ENCODE measurements at regions not wholly inside any gene's neighbourhood (a gene's known extent, or its start where the extent isn't known, plus 50 kb on each side); places are given as distances from the start of the nearest gene placed in this dataset.
"Not testable (repeated sequence)": the region's sequence is repeated elsewhere in the genome, so short reads cannot be mapped to it uniquely, and the experiment has no call there.

GRCh38 chr7:52257890-52258289 is 777.5 kb upstream of the POM121L12 start:
- no peak for DNase-seq (ENCODE audit: low read depth)

DNA sequence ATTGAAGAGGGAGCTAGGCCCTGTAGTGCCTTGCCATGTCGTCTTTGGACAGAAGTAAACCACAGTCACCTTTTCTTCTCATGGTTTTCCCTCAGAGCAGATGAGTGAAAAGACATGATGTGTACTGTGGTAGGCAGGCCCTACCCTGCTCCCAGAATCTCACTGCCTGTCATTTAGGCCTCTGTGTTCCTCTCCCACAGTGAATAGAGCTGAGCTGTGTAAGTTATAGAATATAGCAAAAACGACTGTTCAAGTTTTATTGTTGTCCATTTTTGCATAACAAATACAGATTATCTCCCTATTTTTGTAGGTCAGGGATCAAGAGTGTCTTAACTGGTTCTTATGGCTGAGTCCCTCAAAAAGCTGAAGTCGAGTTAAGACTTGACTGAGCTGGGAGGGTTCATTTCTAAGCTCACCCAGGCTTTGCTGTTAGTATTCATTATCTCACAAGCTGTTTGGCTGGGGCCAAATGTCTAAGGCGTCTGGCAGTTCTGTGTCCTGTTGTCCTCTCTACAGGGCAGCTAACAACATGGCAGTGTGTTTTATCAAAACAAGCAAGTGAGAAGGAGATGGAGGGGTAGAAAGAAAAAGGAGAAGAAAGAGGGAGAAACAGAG is 780.9 kb upstream of the POM121L12 start:
- DNase-seq (ENCODE audit: low read depth), result no peak

DNA sequence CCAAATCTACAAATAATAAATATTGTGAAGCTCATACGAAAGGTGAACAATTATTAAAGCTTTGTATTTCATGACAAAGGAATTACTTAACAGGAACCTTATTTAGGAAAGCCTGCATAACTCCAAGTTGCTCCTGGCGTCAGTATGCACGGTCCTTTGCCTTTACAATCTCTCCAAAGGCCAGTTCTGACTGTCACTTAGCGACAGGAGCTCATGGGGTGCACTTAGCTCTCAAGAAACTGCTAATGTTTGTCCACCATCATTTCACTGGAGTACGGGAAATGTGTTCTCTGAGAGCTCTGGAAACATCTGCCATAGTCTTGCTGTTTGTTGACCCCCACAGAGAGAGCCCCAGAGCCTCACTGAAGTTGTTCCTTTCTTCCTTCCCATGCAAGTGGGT is 781.5 kb upstream of the POM121L12 start:
- DNase-seq (ENCODE audit: low read depth), result no peak

- no peak for DNase-seq (ENCODE audit: low read depth)
Observed at GRCh38 chr7:52249741-52250140, 785.7 kb upstream of the POM121L12 start.

DNA sequence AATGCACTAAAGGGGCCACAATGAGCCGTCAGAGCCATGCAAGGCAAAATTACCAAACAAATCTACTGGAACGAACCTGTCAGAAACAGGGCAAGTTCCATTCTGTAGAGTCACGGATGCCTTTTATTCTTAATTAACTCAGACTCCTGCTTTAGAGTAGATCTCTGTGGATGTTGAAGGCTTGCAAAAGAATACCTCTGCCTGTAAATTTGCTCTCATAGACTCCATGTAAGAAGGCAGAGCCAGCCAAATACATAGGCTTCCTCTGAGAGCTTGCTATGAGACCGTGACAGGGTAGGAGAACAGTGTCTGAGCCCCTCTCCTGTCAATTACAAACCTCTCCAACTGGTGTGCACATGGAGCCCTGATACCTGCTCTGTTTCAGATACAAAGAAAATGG is 787.9 kb upstream of the POM121L12 start:
- no peak for DNase-seq (ENCODE audit: low read depth)

- no peak for DNase-seq (ENCODE audit: low read depth)
Observed at GRCh38 chr7:52243685-52244084, 791.7 kb upstream of the POM121L12 start.

- no peak for DNase-seq (ENCODE audit: low read depth)
Observed at GRCh38 chr7:52233248-52233647, 802.2 kb upstream of the POM121L12 start.

- no peak for DNase-seq (ENCODE audit: low read depth)
Observed at GRCh38 chr7:52211930-52212329, 823.5 kb upstream of the POM121L12 start.

- DNase-seq (ENCODE audit: low read depth), result no peak
Observed at GRCh38 chr7:52209614-52210013, 825.8 kb upstream of the POM121L12 start.

DNA sequence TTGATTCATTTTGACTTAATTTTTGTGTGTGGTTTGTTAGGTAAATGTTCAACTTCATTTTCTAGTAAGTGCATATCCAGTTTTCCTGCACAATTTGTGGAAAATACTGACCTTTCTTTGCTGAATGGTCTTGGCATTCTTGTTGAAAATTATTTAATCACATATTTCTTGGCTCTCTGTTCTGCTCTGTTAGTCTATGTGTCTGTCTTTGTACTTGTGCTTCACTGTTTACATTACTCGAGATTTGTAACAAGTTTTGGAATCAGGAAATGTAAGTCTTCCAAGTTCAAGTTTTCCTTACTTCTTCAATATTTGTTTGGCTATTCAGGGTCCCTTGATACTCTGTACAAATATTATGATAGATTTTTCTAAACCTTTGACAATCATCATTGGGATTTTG is 838.2 kb upstream of the POM121L12 start:
- no peak for DNase-seq (ENCODE audit: low read depth)

- DNase-seq (ENCODE audit: low read depth), result no peak
Observed at GRCh38 chr7:52195664-52196063, 839.8 kb upstream of the POM121L12 start.

DNA sequence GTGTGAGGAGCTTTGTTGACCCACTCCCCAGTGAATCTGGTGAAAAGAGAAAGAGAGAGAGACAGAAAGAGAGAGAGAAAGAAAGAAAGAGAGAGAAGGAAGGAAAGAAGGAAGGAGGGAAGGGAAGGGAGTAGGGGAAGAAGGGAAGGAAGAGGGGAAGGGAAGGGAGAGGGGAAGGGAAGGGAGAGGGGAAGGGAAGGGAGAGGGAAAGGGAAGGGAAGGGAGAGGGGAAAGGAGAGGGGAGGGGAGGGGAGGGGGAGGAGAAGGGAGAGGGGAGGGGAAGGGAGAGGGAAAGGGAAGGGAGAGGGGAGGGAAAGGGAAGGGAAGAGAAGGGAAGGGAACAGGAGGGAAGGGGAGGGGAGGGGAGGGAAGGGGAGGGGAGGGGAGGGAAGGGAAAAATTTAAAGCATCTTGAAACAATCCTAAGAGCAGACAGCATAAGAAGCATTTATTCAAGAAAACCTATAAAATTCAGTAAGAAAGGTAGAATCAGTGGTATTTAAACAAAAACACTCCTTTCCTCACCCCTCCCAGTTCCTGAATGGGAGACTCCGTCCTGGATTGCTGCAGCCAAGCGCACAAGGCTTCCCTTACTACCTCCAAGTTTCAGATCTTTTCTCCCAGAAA is 846.2 kb upstream of the POM121L12 start:
- no peak for DNase-seq (ENCODE audit: low read depth)

DNA sequence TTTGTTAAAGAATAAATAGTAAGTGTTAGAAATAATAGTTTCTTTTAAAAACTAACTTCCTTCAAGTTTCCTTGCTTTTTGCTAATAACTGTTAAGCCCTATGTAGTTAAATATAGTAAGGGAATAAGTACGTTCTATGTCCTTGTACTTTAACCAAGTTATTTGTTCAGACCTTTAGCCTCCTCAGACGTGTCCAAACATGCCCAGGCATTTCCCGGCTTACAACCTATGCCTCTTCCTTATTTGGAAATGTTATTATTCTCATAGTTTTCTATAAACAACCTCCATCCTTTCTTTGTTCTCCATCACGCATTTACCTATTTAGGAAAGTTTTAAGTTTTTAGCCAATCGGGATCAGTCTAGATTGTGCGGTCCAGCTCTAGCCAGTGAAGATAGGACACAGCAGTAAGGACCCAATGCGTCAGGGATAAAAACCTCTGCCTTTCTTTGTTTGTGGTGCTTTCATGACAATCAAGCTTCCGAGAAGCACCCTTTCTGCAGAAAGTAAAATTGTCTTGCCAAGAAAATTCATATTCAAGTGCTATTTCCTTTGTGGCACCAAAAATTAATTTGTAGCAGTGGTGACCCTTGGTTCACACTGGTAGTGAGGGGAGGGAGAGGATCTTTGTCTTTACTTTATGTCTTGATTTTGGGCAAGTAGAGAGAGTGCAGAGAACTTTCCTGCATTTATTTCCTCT is 851.3 kb upstream of the POM121L12 start:
- DNase-seq (ENCODE audit: low read depth), result no peak

DNA sequence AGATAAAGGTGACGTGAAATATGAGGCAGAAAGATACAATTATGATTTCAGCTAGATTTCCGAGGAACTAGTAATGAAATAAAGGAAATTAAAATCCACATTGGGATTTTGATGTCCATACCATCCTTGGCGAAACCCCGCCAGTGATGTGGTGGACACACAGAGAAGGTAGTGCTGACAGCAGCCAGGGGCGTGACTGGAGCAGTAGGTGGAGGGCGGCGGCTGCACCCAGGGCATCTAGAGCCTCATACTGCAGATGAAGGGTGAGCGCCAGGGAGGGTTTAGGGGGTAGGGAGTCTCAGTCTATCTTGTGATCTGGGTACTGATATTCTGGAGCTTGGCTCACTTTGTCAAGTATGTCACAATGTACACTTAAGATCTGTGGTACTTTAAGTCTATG is 855.5 kb upstream of the POM121L12 start:
- DNase-seq (ENCODE audit: low read depth), result no peak

GRCh38 chr7:52168085-52168484 is 851.5 kb upstream of the COBL start:
- DNase-seq (ENCODE audit: low read depth), result no peak

GRCh38 chr7:52163311-52163710 is 846.7 kb upstream of the COBL start:
- DNase-seq (ENCODE audit: low read depth), result no peak

- DNase-seq (ENCODE audit: low read depth), result no peak
Observed at GRCh38 chr7:52161483-52161882, 844.9 kb upstream of the COBL start.

GRCh38 chr7:52159421-52159820 is 842.8 kb upstream of the COBL start:
- DNase-seq (ENCODE audit: low read depth), result not testable (repeated sequence)

DNA sequence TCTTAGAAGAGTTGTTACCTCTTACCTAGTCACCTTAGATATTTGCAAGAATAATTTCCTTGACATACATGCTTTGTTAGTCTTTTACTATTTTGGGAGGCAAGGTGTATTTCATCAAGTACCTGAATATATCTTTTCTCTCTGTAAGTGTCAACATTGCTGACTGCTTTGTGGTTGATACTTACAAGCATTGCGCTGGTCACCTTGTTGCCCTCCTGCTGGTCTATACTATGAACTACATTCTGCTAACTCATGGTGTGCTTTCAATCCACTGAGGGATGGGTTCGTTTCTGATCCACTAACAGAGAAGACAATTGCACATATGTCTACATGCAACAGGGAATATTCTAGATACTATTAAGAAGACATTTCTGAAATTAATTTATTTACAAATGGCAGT is 837.8 kb upstream of the COBL start:
- no peak for DNase-seq (ENCODE audit: low read depth)

DNA sequence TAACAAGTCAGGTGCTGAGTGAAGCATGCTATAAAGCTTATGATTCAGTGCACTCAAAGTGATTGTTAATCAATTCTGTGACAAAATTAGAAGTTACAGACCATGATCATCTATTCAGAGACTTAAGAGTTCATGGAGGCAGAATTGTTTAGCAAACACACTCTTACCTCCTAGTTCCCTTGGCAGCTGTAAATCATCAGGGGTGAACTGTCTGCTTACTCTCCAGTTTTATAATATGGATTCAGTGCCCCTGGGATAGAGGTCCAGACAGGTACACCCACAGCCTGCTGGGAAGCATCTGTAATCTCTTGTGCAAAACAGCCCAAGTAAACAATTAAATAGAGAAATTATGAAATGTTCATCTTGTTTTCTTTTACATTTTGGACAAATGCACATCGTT is 835.0 kb upstream of the COBL start:
- no peak for DNase-seq (ENCODE audit: low read depth)

- no peak for DNase-seq (ENCODE audit: low read depth)
Observed at GRCh38 chr7:52150952-52151351, 834.3 kb upstream of the COBL start.

- no peak for DNase-seq (ENCODE audit: low read depth)
Observed at GRCh38 chr7:52146871-52147634, 830.4 kb upstream of the COBL start.

GRCh38 chr7:52143219-52143618 is 826.6 kb upstream of the COBL start:
- no peak for DNase-seq (ENCODE audit: low read depth)
